ENCODE measurements at regions not wholly inside any gene's neighbourhood (a gene's known extent, or its start where the extent isn't known, plus 50 kb on each side); places are given as distances from the start of the nearest gene placed in this dataset.

- no peak for TF ChIP-seq CTCF (IDR thresholded peaks at IDR 0.05)
- TF ChIP-seq POLR2AphosphoS5 (IDR thresholded peaks at IDR 0.05; ENCODE audit: low read depth, low read length) = no peak
- no peak for TF ChIP-seq SIN3A (IDR thresholded peaks at IDR 0.05; ENCODE audit: borderline replicate concordance, insufficient read depth, low read depth, low read length)
- TF ChIP-seq REST (IDR thresholded peaks at IDR 0.05; ENCODE audit: insufficient read depth in 1 of 2, low read depth in 2 of 2, low read length in 1 of 2) = no peak
Measured at GRCh38 chr9:14501366-14501765, 187.4 kb upstream of the NFIB start.
